ENCODE measurements at regions not wholly inside any gene's neighbourhood (a gene's known extent, or its start where the extent isn't known, plus 50 kb on each side); places are given as distances from the start of the nearest gene placed in this dataset.

DNA sequence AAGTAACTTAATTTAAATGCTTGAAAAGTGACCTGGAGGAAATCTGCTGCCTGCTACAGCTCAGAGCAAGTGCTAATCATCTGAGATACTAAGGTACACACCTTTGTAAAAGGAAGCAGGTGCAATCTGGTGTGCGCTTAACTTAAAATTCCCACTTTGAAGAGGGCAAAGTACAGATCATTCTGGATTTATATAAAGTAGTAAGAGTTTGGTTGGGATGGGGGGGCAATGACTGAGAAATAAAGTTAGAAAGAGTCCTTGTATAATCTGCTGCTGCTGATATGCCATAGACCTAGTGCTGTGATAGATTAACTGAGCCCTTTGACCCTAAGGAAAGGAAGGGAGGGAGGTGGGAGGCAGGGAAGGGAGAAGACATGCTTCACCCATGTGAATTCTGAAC, 141.0 kb downstream of the MTNR1A start:
- no peaks in the 10 kb centered on the region for H3K36me3 ChIP-seq (ENCODE audit: insufficient read depth)
- H3K27me3 Mint-ChIP-seq (ENCODE audit: insufficient read depth, low read depth, poor library complexity) = no peaks in the 10 kb centered on the region
- no peak for ATAC-seq

More for the DNA sequence above, 141.0 kb downstream of the MTNR1A start:
- H3K79me2 ChIP-seq (replicated peaks; ENCODE audit: insufficient read depth) = no peaks in the 10 kb centered on the region
- H3K36me3 Mint-ChIP-seq (ENCODE audit: low read depth) = no peaks in the 10 kb centered on the region
- H3K4me1 ChIP-seq (ENCODE audit: insufficient read depth) = no peaks in the 10 kb centered on the region
- no peaks in the 10 kb centered on the region for H3K27me3 ChIP-seq (ENCODE audit: insufficient read depth)
- no peak overlapping the region for H2AFZ ChIP-seq
- no peak overlapping the region for H3K27ac Mint-ChIP-seq
- H3K4me2 ChIP-seq = no peak overlapping the region
- no peak for DNase-seq (ENCODE audit: low spot score)
- H3K4me3 Mint-ChIP-seq = no peak overlapping the region
- H3K9me2 ChIP-seq (ENCODE audit: insufficient read depth) = no peaks in the 10 kb centered on the region
- H3K4me1 Mint-ChIP-seq = no peaks in the 10 kb centered on the region
- TF ChIP-seq POLR2AphosphoS5 (IDR thresholded peaks at IDR 0.05; ENCODE audit: low read depth) = no peak
- TF ChIP-seq, protein P1, sequence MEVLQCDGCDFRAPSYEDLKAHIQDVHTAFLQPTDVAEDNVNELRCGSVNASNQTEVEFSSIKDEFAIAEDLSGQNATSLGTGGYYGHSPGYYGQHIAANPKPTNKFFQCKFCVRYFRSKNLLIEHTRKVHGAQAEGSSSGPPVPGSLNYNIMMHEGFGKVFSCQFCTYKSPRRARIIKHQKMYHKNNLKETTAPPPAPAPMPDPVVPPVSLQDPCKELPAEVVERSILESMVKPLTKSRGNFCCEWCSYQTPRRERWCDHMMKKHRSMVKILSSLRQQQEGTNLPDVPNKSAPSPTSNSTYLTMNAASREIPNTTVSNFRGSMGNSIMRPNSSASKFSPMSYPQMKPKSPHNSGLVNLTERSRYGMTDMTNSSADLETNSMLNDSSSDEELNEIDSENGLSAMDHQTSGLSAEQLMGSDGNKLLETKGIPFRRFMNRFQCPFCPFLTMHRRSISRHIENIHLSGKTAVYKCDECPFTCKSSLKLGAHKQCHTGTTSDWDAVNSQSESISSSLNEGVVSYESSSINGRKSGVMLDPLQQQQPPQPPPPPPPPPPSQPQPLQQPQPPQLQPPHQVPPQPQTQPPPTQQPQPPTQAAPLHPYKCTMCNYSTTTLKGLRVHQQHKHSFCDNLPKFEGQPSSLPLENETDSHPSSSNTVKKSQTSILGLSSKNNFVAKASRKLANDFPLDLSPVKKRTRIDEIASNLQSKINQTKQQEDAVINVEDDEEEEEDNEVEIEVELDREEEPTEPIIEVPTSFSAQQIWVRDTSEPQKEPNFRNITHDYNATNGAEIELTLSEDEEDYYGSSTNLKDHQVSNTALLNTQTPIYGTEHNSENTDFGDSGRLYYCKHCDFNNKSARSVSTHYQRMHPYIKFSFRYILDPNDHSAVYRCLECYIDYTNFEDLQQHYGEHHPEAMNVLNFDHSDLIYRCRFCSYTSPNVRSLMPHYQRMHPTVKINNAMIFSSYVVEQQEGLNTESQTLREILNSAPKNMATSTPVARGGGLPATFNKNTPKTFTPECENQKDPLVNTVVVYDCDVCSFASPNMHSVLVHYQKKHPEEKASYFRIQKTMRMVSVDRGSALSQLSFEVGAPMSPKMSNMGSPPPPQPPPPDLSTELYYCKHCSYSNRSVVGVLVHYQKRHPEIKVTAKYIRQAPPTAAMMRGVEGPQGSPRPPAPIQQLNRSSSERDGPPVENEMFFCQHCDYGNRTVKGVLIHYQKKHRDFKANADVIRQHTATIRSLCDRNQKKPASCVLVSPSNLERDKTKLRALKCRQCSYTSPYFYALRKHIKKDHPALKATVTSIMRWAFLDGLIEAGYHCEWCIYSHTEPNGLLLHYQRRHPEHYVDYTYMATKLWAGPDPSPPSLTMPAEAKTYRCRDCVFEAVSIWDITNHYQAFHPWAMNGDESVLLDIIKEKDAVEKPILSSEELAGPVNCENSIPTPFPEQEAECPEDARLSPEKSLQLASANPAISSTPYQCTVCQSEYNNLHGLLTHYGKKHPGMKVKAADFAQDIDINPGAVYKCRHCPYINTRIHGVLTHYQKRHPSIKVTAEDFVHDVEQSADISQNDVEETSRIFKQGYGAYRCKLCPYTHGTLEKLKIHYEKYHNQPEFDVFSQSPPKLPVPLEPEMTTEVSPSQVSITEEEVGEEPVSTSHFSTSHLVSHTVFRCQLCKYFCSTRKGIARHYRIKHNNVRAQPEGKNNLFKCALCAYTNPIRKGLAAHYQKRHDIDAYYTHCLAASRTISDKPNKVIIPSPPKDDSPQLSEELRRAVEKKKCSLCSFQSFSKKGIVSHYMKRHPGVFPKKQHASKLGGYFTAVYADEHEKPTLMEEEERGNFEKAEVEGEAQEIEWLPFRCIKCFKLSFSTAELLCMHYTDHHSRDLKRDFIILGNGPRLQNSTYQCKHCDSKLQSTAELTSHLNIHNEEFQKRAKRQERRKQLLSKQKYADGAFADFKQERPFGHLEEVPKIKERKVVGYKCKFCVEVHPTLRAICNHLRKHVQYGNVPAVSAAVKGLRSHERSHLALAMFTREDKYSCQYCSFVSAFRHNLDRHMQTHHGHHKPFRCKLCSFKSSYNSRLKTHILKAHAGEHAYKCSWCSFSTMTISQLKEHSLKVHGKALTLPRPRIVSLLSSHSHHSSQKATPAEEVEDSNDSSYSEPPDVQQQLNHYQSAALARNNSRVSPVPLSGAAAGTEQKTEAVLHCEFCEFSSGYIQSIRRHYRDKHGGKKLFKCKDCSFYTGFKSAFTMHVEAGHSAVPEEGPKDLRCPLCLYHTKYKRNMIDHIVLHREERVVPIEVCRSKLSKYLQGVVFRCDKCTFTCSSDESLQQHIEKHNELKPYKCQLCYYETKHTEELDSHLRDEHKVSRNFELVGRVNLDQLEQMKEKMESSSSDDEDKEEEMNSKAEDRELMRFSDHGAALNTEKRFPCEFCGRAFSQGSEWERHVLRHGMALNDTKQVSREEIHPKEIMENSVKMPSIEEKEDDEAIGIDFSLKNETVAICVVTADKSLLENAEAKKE (CRISPR knock-in tag; IDR thresholded peaks at IDR 0.05) = no peak
- TF ChIP-seq STAT1 (IDR thresholded peaks at IDR 0.05; ENCODE audit: unreplicated experiment) = no peak
- TF ChIP-seq, protein P2, sequence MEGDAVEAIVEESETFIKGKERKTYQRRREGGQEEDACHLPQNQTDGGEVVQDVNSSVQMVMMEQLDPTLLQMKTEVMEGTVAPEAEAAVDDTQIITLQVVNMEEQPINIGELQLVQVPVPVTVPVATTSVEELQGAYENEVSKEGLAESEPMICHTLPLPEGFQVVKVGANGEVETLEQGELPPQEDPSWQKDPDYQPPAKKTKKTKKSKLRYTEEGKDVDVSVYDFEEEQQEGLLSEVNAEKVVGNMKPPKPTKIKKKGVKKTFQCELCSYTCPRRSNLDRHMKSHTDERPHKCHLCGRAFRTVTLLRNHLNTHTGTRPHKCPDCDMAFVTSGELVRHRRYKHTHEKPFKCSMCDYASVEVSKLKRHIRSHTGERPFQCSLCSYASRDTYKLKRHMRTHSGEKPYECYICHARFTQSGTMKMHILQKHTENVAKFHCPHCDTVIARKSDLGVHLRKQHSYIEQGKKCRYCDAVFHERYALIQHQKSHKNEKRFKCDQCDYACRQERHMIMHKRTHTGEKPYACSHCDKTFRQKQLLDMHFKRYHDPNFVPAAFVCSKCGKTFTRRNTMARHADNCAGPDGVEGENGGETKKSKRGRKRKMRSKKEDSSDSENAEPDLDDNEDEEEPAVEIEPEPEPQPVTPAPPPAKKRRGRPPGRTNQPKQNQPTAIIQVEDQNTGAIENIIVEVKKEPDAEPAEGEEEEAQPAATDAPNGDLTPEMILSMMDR (conservative IDR thresholded peaks at IDR 0.05; ENCODE audit: low read depth in 2 of 2) = no peak
- no peaks in the 10 kb centered on the region for H4K20me1 ChIP-seq (replicated peaks; ENCODE audit: insufficient read depth)
- H3K4me3 ChIP-seq = no peak overlapping the region
- H3K9me3 Mint-ChIP-seq = no peaks in the 10 kb centered on the region
- H3F3A ChIP-seq (replicated peaks; ENCODE audit: low read depth) = no peaks in the 10 kb centered on the region
- H3K27ac ChIP-seq (ENCODE audit: low read depth) = no peak overlapping the region

Measured in GM23338 (cell line).